Uterus (tissue), 3 donors: ENCODE measurements at regions not wholly inside any gene's neighbourhood (a gene's known extent, or its start where the extent isn't known, plus 50 kb on each side); places are given as distances from the start of the nearest gene placed in this dataset.

Experiments
- DNase-seq, 2 donors: peaks; one replicate each; pipeline ENCODE4 v3.0.0-alpha.2; 2019 to 2020
- H3K27ac ChIP-seq, 2 donors: fragments of 200-600 bp; sonication (generic); 1 replicate in 1 of 2; 2 replicates in 1 of 2; pipeline ENCODE4 v1.5.1; 2016 to 2018
- H3K27me3 ChIP-seq, 2 donors: fragments of 200-600 bp; sonication (generic); one replicate each; pipeline ENCODE4 v1.5.1; 2018 to 2019; ENCODE audit warnings: control low read depth in 1 of 2
- H3K36me3 ChIP-seq, 2 donors: fragments of 200-600 bp; sonication (generic); one replicate each; pipeline ENCODE4 v1.5.1; 2019; ENCODE audit warnings: control low read depth in 1 of 2
- H3K4me1 ChIP-seq, 2 donors: fragments of 200-600 bp; sonication (generic); one replicate each; pipeline ENCODE4 v1.5.1; 2018 to 2019; ENCODE audit warnings: control low read depth in 1 of 2
- H3K4me3 ChIP-seq, 2 donors: fragments of 200-600 bp; sonication (generic); 1 replicate in 1 of 2; 2 replicates in 1 of 2; pipeline ENCODE4 v1.5.1; 2018 to 2019; ENCODE audit warnings: mild to moderate bottlenecking in 1 of 2
- H3K9me3 ChIP-seq, 2 donors: fragments of 200-600 bp; sonication (generic); one replicate each; pipeline ENCODE4 v1.5.1; 2019; ENCODE audit warnings: control low read depth in 1 of 2
- POLR2A ChIP-seq, 2 donors: fragments of 450-650 bp; IDR thresholded peaks; one replicate each; pipeline ENCODE4 v1.6.1; 2016; ENCODE audit warnings: antibody characterized with exemption in 2 of 2, mild to moderate bottlenecking in 1 of 2, moderate library complexity in 1 of 2
- intact Hi-C: fragments of 100-400 bp; cut with DNase I; formaldehyde crosslinking; loops from one replicate; pipeline ENCODE4 v1.15.1; 2023; ENCODE audit warnings: low total_unique reads
- TF ChIP-seq, protein P1 (sequence below), 4 experiments: fragments of 200-600 bp in 2 of 4; fragments of 450-650 bp in 2 of 4; sonication (generic) in 2 of 4; IDR thresholded peaks; one replicate each; pipeline ENCODE4 v1.5.1; 2016 to 2019; ENCODE audit warnings: antibody characterized with exemption in 4 of 4, mild to moderate bottlenecking in 2 of 4, moderate library complexity in 1 of 4
- donor health status: DM: yes; HTN: yes; CAD: no.

DNA sequence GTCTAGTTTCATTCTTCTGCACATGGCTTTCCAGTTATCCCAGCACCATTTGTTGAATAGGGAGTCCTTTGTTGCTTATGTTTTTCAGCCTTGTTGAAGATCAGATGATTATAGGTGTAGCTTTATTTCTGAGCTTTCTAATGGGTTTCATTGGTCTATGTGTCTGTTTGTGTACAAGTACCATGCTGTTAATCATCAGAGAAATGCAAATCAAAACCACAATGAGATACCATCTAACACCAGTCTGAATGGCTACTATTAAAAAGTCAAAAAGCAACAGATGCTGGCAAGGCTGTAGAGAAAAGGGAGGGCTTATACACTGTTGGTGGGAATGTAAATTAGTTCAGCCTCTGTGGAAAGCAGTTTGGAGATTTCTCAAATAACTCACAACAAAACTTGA is 321.5 kb upstream of the PTBP2 start:
- H3K36me3 ChIP-seq, result no peaks in the 10 kb centered on the region
- no peak for DNase-seq
- H3K4me1 ChIP-seq, result no peaks in the 10 kb centered on the region
- no peak overlapping the region for H3K27ac ChIP-seq
- no peaks in the 10 kb centered on the region for H3K27me3 ChIP-seq
- no peak for TF ChIP-seq POLR2A (IDR thresholded peaks at IDR 0.05)
- TF ChIP-seq, protein P1, sequence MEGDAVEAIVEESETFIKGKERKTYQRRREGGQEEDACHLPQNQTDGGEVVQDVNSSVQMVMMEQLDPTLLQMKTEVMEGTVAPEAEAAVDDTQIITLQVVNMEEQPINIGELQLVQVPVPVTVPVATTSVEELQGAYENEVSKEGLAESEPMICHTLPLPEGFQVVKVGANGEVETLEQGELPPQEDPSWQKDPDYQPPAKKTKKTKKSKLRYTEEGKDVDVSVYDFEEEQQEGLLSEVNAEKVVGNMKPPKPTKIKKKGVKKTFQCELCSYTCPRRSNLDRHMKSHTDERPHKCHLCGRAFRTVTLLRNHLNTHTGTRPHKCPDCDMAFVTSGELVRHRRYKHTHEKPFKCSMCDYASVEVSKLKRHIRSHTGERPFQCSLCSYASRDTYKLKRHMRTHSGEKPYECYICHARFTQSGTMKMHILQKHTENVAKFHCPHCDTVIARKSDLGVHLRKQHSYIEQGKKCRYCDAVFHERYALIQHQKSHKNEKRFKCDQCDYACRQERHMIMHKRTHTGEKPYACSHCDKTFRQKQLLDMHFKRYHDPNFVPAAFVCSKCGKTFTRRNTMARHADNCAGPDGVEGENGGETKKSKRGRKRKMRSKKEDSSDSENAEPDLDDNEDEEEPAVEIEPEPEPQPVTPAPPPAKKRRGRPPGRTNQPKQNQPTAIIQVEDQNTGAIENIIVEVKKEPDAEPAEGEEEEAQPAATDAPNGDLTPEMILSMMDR (IDR thresholded peaks at IDR 0.05), result no peak
- H3K4me3 ChIP-seq, result no peak overlapping the region
- H3K9me3 ChIP-seq, result no peaks in the 10 kb centered on the region
- intact Hi-C loops, result no loop called here

DNA sequence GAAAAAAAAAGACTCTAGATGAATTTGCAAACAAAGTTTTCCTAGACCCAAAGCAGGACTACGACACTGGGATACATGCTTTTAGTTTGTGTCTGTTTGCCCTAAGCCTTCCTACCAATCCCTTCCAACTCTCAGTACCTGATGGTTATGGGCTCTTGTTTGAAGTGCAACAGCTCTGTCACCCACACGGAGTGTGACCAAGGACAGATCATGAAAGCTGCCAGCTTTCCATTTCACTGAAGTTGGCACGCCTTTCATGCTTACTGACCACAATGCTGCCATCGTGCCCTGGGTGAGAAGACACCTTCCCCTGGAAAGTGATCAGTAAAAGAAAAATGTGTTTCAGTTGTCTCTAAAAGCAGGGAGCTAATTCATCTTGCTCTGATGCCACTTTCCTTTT is 312.5 kb upstream of the PTBP2 start:
- no peaks in the 10 kb centered on the region for H3K9me3 ChIP-seq
- intact Hi-C loops, result no loop called here
- H3K27ac ChIP-seq, result no peak overlapping the region
- no peak for DNase-seq
- TF ChIP-seq POLR2A (IDR thresholded peaks at IDR 0.05), result no peak
- TF ChIP-seq, protein P1 (IDR thresholded peaks at IDR 0.05), result no peak
- no peak overlapping the region for H3K4me3 ChIP-seq
- H3K36me3 ChIP-seq, result no peaks in the 10 kb centered on the region
- H3K27me3 ChIP-seq, result no peaks in the 10 kb centered on the region
- no peaks in the 10 kb centered on the region for H3K4me1 ChIP-seq

DNA sequence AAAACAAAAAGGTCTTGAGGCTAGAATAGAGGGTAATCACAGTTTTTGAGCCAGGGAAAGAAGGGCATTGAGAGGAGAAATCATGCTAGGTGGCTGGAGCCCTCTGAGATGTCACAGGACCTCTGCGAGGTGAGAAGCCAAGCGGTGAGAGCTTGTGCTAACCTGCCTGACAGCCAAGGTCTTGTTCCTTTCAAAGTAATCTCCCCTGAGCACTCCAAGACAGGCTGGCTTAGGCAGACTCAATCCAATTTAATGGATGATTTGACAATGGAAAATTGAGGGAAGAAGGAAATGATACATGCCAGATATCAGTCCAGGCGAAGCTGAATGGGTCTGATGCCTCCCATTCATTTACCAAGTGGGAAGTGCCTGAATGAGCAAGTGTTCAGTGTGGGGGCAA is 311.9 kb upstream of the PTBP2 start:
- DNase-seq, result no peak
- no peaks in the 10 kb centered on the region for H3K36me3 ChIP-seq

DNA sequence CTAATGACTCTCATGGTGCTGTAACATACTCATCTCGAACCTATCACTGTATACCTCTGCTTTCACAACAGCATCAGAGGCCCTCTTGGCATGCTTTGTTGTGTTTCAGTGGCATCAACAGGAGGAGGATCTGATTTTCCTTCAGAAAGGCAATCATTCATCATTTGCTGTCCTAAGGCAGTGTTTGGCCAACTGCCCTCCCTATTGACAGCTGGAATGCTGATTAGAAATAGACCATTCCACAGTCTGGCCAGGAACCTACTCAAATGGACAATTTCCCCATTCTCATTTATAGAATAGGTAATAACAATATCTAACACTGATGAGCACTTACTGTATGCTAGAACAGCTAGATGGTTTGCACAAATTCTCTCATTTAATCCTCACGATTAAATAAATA is 310.6 kb upstream of the PTBP2 start:
- TF ChIP-seq, protein P1 (IDR thresholded peaks at IDR 0.05), result no peak
- TF ChIP-seq POLR2A (IDR thresholded peaks at IDR 0.05), result no peak

More for the DNA sequence above, 311.9 kb upstream of the PTBP2 start:
- intact Hi-C loops, result no loop called here
- TF ChIP-seq POLR2A (IDR thresholded peaks at IDR 0.05), result no peak
- TF ChIP-seq, protein P1 (IDR thresholded peaks at IDR 0.05), result no peak
- H3K4me1 ChIP-seq, result no peaks in the 10 kb centered on the region
- no peaks in the 10 kb centered on the region for H3K27me3 ChIP-seq
- no peaks in the 10 kb centered on the region for H3K9me3 ChIP-seq
- no peak overlapping the region for H3K4me3 ChIP-seq
- H3K27ac ChIP-seq, result no peak overlapping the region

DNA sequence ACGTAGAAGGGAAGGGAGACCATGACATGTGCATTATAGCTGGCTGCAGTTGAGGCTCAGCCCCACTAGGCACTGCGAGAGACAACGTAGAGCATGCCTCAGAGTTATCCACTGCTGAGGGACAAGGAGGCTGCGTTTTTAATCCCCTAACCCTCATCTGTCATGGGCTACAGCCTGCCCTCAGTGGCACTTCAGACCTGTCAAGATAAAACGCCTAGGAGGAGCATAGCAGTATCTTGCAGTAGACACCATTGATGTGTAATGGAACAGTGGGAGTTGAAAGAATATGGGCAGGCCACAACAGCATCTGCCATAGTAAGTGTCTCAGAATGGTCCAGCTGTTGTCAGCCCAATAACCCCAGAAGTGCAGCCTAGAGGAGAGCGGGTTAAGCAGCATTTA is 307.0 kb upstream of the PTBP2 start:
- no peaks in the 10 kb centered on the region for H3K36me3 ChIP-seq
- TF ChIP-seq, protein P1 (IDR thresholded peaks at IDR 0.05), result no peak
- no peak for TF ChIP-seq POLR2A (IDR thresholded peaks at IDR 0.05)
- H3K4me3 ChIP-seq, result no peak overlapping the region
- DNase-seq, result no peak
- no peaks in the 10 kb centered on the region for H3K9me3 ChIP-seq
- no peaks in the 10 kb centered on the region for H3K4me1 ChIP-seq
- H3K27me3 ChIP-seq, result no peaks in the 10 kb centered on the region
- intact Hi-C loops, result no loop called here
- no peak overlapping the region for H3K27ac ChIP-seq

More for the DNA sequence above, 310.6 kb upstream of the PTBP2 start:
- no peak for DNase-seq
- no peaks in the 10 kb centered on the region for H3K9me3 ChIP-seq
- no peak overlapping the region for H3K4me3 ChIP-seq
- H3K27ac ChIP-seq, result no peak overlapping the region
- no peaks in the 10 kb centered on the region for H3K27me3 ChIP-seq
- intact Hi-C loops, result no loop called here
- H3K4me1 ChIP-seq, result no peaks in the 10 kb centered on the region
- H3K36me3 ChIP-seq, result no peaks in the 10 kb centered on the region
